IPS-15b (cell line): ENCODE measurements at regions not wholly inside any gene's neighbourhood (a gene's known extent, or its start where the extent isn't known, plus 50 kb on each side); places are given as distances from the start of the nearest gene placed in this dataset.
"Not testable (repeated sequence)": the region's sequence is repeated elsewhere in the genome, so short reads cannot be mapped to it uniquely, and the experiment has no call there.

Experiments
- H3K27me3 ChIP-seq: one replicate; pipeline ENCODE4 v1.6.1; 2013; ENCODE audit warnings: low read length; ENCODE audit not compliant: control insufficient read depth, insufficient read depth
- H3K36me3 ChIP-seq: one replicate; pipeline ENCODE4 v1.6.1; 2013; ENCODE audit warnings: low read length; ENCODE audit not compliant: control insufficient read depth, insufficient read depth
- H3K4me1 ChIP-seq: one replicate; pipeline ENCODE4 v1.6.1; 2013; ENCODE audit warnings: mild to moderate bottlenecking, low read length; ENCODE audit not compliant: control insufficient read depth, insufficient read depth
- H3K4me3 ChIP-seq: one replicate; pipeline ENCODE4 v1.5.1; 2013; ENCODE audit warnings: low read depth, low read length
- H3K9ac ChIP-seq: one replicate; pipeline ENCODE4 v1.6.1; 2013; ENCODE audit warnings: low read depth, mild to moderate bottlenecking, low read length
- H3K9me3 ChIP-seq: one replicate; pipeline ENCODE4 v1.6.1; 2013; ENCODE audit warnings: mild to moderate bottlenecking, low read length; ENCODE audit not compliant: control insufficient read depth, insufficient read depth

DNA sequence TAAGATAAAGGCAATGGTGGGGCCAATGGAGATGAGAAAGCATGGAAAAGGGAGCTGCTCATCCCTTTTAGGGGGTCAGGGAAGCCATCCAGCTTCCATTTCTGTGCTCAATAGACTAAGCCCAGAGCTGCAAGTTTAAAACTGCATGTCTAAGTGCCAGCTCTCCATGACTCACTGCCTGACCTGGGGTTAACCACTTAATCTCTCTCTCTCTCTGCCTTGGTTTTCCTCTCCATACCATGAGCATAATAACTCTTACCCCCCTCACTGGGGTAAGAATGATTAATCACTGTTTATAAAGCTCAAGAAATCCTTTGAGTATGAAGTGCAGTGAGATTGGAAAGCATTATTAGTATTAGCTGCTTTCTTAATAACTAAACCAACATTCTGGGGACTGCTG, 1382.4 kb upstream of the WWC1 start:
- Histone ChIP-seq H3K9ac (no peak overlapping the region), H3K9me3 (no peaks in the 10 kb centered on the region), H3K27me3 (no peaks in the 10 kb centered on the region), H3K36me3 (no peaks in the 10 kb centered on the region), H3K4me1 (no peaks in the 10 kb centered on the region), H3K4me3 (no peak overlapping the region)

GRCh38 chr5:166909926-166910325, 1381.5 kb upstream of the WWC1 start:
- no peaks in the 10 kb centered on the region for H3K36me3 ChIP-seq
- H3K27me3 ChIP-seq = no peaks in the 10 kb centered on the region
- no peak overlapping the region for H3K9ac ChIP-seq
- H3K9me3 ChIP-seq = no peaks in the 10 kb centered on the region
- no peak overlapping the region for H3K4me3 ChIP-seq
- no peaks in the 10 kb centered on the region for H3K4me1 ChIP-seq

DNA sequence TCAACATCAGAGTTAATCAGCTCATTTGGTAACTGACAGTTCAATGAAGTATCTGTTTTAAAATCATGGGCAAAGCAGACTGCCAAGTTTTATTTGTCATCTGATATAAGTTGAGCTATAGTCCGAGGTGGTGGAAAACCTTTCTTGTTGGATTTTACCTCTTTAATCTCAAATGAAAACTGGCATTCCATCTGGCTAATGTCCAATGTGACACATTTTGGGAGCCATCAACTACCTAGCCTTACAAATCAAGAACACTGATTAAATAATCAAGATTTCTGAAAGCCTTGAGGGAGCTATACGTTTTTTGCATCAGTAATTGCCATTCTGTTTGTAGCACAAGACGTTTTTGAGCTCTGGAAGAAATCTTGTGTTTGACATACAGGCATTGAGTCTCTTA, 1380.5 kb upstream of the WWC1 start:
- Histone ChIP-seq H3K9ac (no peak overlapping the region), H3K36me3 (no peaks in the 10 kb centered on the region), H3K4me3 (no peak overlapping the region), H3K27me3 (no peaks in the 10 kb centered on the region), H3K4me1 (no peaks in the 10 kb centered on the region), H3K9me3 (no peaks in the 10 kb centered on the region)

- H3K9me3 ChIP-seq = no peaks in the 10 kb centered on the region
- no peaks in the 10 kb centered on the region for H3K36me3 ChIP-seq
- no peaks in the 10 kb centered on the region for H3K27me3 ChIP-seq
- H3K4me3 ChIP-seq = no peak overlapping the region
- no peaks in the 10 kb centered on the region for H3K4me1 ChIP-seq
- no peak overlapping the region for H3K9ac ChIP-seq
These were observed 1375.4 kb upstream of the WWC1 start for GRCh38 chr5:166916021-166916420.

DNA sequence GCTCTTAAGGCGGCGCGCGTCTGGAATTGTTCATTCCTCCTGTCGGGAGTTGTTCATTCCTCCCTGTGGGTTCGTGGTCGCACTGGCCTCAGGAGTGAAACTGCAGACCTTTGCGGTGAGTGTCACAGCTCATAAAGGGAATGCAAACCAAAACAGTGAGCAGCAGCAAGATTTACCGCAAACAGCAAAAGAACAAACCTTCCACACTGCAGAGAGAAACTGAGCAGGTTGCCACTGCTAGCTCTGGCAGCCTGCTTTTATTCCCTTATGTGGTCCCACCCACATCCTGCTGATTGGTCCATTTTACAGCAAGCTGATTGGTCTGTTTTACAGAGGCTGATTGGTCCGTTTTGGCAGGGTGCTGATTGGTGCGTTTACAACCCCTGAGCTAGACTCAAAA, 1365.3 kb upstream of the WWC1 start:
- Histone ChIP-seq H3K4me3 (no peak overlapping the region), H3K36me3 (no peaks in the 10 kb centered on the region), H3K9me3 (no peaks in the 10 kb centered on the region), H3K27me3 (no peaks in the 10 kb centered on the region), H3K9ac (no peak overlapping the region), H3K4me1 (no peaks in the 10 kb centered on the region)

- not testable (repeated sequence) for H3K27me3 ChIP-seq, H3K9ac ChIP-seq, H3K9me3 ChIP-seq, H3K36me3 ChIP-seq, H3K4me1 ChIP-seq, H3K4me3 ChIP-seq
These were observed 1364.5 kb upstream of the WWC1 start for GRCh38 chr5:166926806-166927475.

DNA sequence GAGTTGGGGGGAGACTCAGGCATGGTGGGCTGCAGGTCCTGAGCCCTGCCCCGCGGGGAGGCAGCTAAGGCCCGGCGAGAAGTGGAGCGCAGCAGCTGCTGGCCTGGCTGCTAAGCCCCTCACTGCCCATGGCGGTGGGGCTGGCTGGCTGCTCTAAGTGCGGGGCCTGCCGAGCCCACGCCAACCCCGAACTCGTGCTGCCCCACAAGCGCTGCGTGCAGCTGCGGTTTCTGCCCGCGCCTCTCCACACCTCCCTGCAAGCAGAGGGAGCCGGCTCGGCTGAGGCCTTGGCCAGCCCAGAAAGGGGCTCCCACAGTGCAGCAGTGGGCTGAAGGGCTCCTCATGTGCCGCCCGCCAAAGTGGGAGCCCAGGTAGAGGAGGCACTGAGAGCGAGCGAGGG, 1355.1 kb upstream of the WWC1 start:
- H3K9ac ChIP-seq = no peak overlapping the region
- H3K4me1 ChIP-seq = no peaks in the 10 kb centered on the region
- H3K9me3 ChIP-seq = no peaks in the 10 kb centered on the region
- H3K36me3 ChIP-seq = no peaks in the 10 kb centered on the region
- H3K27me3 ChIP-seq = no peaks in the 10 kb centered on the region
- no peak overlapping the region for H3K4me3 ChIP-seq

DNA sequence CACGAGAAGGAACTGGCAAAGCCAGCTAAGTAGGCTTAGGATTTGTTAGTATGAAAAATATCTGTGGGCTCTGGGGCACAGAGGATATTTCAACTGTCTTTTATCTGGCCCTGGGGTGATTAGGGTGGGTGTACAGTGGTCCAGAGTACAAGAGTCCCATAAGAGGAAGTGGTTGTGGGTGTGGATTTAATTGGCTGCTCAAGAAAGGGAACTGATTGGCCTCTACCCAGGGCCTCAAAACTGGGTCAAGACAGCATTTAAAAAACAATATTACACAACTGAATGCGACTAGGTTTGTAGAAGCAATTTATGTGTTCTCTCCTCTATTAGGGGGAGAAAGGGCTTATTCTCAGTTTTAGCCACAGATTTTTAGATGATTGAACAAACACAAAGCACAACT, 1353.4 kb upstream of the WWC1 start:
- H3K9me3 ChIP-seq = no peaks in the 10 kb centered on the region
- no peaks in the 10 kb centered on the region for H3K4me1 ChIP-seq
- H3K4me3 ChIP-seq = no peak overlapping the region
- no peaks in the 10 kb centered on the region for H3K36me3 ChIP-seq
- no peak overlapping the region for H3K9ac ChIP-seq
- H3K27me3 ChIP-seq = no peaks in the 10 kb centered on the region

GRCh38 chr5:166942948-166943347, 1348.5 kb upstream of the WWC1 start:
- Histone ChIP-seq H3K4me1 (no peaks in the 10 kb centered on the region), H3K4me3 (no peak overlapping the region), H3K9ac (no peak overlapping the region), H3K9me3 (no peaks in the 10 kb centered on the region), H3K36me3 (no peaks in the 10 kb centered on the region), H3K27me3 (no peaks in the 10 kb centered on the region)

GRCh38 chr5:166947045-166947444, 1344.4 kb upstream of the WWC1 start:
- H3K9me3 ChIP-seq = no peaks in the 10 kb centered on the region
- no peak overlapping the region for H3K9ac ChIP-seq
- H3K4me1 ChIP-seq = no peaks in the 10 kb centered on the region
- H3K4me3 ChIP-seq = no peak overlapping the region
- H3K36me3 ChIP-seq = no peaks in the 10 kb centered on the region
- H3K27me3 ChIP-seq = no peaks in the 10 kb centered on the region

DNA sequence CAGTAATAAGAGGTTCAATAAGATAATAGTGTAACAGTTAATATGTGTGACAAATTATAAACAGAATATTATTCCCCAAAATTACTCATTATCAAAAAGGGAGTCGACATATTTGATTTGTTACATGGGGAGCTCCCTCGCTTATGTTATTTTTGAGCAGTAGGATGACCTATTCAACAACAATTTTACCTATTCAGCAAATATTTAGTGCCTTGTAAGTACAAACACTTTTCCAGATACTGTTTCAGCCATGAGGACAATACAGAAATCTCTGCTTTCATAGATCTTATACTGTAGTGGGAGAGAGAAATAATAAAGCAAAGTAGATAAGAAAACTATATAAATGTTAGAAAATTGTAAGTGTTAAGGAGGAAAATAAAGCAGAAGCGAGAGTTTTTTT, 1342.8 kb upstream of the WWC1 start:
- H3K4me1 ChIP-seq = no peaks in the 10 kb centered on the region
- no peaks in the 10 kb centered on the region for H3K9me3 ChIP-seq
- H3K4me3 ChIP-seq = no peak overlapping the region
- no peaks in the 10 kb centered on the region for H3K27me3 ChIP-seq
- no peaks in the 10 kb centered on the region for H3K36me3 ChIP-seq
- H3K9ac ChIP-seq = no peak overlapping the region

DNA sequence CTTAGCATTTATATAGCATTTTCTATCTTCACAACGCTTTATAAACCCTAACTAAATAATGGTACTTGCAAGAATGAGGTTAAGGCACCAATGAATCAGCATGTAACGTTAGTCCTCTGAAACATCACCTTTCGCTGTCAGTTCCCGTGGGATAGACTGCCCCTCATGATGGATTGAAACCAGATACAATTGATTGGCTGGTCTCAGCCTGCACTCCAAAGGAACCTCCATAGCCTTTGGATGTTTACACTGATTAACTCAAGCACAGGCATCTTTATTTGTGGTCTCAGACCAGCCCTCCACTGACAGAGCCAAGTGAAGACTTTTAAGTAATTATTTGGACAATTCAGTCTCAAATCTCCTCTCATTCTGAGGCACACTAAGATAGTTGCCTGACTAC, 1339.4 kb upstream of the WWC1 start:
- H3K36me3 ChIP-seq = no peaks in the 10 kb centered on the region
- H3K9ac ChIP-seq = no peak overlapping the region
- H3K27me3 ChIP-seq = no peaks in the 10 kb centered on the region
- H3K4me1 ChIP-seq = no peaks in the 10 kb centered on the region
- H3K4me3 ChIP-seq = no peak overlapping the region
- no peaks in the 10 kb centered on the region for H3K9me3 ChIP-seq
